COLO668 (cell line): ENCODE measurements at regions not wholly inside any gene's neighbourhood (a gene's known extent, or its start where the extent isn't known, plus 50 kb on each side); places are given as distances from the start of the nearest gene placed in this dataset.
"Not testable (repeated sequence)": the region's sequence is repeated elsewhere in the genome, so short reads cannot be mapped to it uniquely, and the experiment has no call there.

Experiments used
- DNase-seq: peaks from one replicate; lab custom pipeline; 2025; ENCODE audit not compliant: unreplicated experiment; lab: John Stamatoyannopoulos, UW

GRCh38 chr4:160009656-160010493 lies 907.0 kb downstream of the RAPGEF2 start:
- DNase-seq, result no peak

- DNase-seq, result no peak
These were observed 917.1 kb downstream of the RAPGEF2 start for GRCh38 chr4:160019936-160020335.

DNA sequence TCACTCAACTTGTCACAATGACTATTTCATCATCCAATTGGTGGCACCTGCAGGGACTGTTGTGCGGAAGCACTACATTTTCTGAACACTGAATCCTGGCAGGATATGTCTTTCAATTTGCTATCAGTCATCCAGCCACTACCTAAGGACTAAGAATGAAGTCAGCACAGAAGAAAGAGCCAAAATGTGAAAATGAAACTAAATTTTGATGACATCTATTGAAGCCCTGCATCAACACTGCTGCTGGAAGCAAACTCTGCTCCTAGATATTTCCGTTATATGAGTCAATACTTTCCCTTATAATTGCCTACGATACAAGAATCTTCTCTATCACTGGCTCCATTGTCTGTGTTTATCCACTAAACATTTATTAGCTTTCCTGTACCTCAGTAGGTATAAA lies 917.9 kb downstream of the RAPGEF2 start:
- DNase-seq, result no peak

- DNase-seq, result no peak
These were observed 919.0 kb downstream of the RAPGEF2 start for GRCh38 chr4:160021870-160022269.

DNA sequence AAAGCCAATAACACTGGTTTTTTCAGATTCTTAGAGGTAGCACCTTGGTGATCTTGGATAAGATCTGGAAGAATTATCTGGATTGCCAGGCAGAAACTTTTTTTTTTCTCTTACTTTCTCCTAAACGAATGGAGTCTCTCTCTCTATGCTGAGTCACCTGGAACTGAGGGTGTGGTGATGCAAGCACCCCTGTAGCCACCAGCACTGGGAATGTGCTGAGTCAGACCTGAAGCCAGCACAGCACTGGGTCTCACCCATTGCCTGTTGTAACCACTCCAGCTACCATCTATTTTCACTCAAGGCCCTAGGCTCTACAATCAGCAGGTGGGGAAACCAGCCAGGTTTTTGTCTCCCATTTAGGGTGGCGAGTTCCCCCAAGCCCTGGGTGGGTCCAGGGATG lies 923.8 kb downstream of the RAPGEF2 start:
- no peak for DNase-seq

DNA sequence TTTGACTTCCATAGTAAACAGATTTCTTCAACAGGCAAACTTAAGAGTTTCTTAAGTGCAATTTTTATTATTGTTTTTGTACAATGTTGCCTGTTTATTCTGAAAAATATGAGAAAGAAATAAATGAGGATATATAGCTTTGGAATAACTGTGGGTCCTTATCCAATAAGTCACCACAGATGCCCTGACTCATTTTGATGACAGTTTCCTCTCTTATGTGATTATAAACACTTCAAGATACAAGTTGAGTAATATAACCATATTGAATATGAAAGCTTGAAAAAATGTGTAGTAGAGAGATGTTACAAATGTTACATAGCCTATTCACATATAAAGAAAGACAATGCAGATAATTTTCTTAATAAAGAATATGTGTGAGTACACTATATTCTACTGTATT lies 931.6 kb downstream of the RAPGEF2 start:
- no peak for DNase-seq

DNA sequence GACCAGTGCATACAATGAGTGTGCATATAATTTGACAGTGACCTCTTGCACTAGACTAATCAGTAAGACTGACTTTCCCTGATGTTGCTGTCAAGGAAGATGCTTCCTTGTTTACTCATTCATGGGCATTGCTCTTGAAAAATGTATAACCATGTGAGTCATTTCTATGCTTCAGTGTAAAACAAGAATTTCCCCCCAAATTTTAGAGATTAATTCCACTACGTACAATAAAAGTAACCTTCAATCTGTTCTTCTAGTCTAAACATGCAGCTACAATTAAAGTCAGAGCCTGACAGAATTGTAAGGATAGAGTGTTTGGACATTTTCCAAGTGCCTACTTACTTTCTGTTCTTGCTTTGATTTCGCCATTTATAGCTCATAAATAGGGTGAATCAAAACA lies 935.7 kb downstream of the RAPGEF2 start:
- DNase-seq, result no peak

DNA sequence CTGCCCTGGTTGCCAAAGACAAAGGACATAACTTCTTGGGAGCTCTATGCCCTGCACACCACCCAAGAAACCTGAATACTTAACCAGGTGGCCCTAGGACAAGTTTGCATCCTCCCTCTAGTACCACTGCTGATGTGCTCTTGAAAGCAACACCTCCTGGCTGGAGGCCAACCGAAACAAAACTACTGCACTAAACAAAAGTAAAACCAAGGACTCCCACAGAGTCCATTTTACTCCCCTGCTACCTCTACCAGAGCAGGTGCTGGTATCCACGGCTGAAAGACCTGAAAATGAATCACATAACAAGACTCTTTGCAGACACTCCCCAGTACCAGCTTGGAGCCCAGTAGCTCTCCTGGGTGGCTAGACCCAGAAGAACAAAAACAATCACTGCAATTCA lies 941.8 kb downstream of the RAPGEF2 start:
- DNase-seq, result no peak

DNA sequence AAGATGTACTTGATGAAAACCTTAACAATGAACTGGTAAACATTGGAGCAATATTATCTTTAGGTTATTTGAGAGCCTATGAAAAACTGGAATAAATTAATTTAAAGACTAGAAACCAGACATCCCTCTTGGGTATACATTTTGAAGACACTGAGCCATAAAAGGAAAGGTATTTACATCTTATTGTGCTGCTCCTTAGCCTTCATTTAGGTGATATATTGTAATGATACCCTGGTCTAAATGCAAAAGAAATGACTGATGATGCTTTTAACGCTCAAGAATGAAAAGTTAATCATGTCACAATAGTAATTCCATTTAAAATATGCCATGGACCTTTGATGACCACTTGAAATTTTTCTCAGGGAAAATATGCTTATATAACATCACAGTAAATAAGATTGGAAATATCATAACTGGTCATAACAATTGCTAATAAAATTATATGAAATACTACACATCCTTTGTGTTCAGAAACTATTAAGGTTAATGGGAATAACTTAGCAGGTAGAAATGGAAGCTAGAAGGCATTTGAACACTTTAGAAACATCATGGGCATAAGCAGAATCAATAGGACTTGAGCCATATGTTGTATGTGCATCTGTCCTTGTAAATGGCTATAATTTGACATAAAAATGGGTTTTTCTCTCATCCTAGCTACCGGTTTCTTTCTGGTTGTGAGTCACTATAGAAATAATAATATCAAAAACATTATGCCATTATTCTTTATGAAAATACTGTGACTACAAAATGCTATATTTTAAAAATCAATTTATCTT lies 979.7 kb downstream of the RAPGEF2 start:
- no peak for DNase-seq

- no peak for DNase-seq
These were observed 988.8 kb downstream of the RAPGEF2 start for GRCh38 chr4:160091631-160092030.

GRCh38 chr4:160100316-160100715 lies 997.4 kb downstream of the RAPGEF2 start:
- no peak for DNase-seq

DNA sequence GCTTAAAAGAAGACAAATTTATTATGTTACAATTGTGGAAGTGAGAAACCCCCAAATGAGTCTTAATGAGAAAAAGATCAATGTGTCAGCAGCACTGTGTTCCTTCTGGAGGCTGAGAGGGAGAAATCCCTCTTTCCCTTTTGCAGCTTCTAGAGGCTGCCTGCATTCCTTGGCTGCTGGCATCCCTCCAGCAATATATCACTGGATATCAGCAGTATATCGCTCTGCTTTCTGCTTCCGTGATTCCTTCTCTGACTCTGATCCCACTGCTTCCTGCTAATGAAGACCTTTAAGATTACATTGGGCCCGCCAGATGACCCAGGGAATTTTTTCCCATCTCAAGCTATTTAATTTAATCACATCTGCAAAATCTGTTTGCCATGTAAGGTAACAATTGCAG lies 1008.0 kb downstream of the RAPGEF2 start:
- no peak for DNase-seq

- no peak for DNase-seq
These were observed 1014.8 kb downstream of the RAPGEF2 start for GRCh38 chr4:160117686-160118085.

GRCh38 chr4:160125576-160126287 lies 1022.9 kb downstream of the RAPGEF2 start:
- DNase-seq, result not testable (repeated sequence)

DNA sequence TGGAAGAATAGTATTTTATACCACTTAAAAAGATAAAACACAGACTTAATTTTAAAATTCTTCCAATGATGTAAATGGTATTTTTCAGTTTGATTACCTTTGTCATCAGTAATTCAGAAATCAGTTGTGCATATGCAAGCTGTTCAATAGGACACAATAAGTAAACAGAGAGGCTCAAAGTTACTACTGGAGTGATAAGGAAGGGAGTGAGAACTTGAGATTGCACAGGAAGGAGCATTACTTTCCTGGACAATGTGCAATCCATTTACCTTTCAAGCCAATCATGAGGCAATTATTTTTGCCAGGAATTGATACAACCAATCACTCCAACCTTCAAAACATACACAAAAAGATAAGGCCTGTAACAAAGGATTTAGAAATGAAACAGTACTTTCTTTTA lies 1024.3 kb downstream of the RAPGEF2 start:
- DNase-seq, result no peak

GRCh38 chr4:160129439-160129838 lies 1026.6 kb downstream of the RAPGEF2 start:
- no peak for DNase-seq

DNA sequence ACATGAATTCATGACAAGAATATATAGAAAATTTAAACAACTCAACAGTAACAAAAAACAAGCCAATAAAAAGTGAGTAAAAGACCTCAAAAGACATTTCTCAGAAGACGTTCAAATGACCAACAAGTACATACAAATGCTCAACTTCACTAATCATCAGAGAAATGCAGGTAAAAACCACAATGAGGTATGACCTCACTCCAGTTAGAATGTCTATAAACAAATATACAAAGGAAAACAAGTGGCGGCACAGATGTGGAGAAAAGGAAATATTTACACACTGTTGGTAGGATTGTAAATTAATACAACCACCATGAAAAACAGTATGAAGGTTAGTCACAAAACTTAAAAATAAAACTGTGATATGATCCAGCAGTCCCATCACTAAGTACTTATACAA lies 1033.1 kb downstream of the RAPGEF2 start:
- DNase-seq, result no peak

DNA sequence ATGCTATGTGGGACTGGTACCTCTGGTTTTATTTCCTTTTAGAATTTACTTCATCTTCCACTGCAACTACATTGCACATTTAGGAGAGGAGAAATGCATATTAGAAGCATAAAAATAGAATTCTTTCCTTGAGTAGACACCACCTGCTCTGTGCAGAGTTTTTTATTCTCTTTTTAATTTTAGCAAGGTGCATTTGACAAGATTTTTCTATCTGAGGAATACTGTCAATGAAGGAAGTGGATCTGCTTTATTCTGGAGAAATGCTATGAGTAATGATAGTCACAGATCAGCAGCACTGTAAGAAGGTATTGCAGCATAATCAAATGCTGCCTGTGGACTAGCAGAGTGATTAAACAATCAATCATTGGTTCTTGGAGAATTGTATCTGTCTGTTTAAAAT lies 1038.3 kb downstream of the RAPGEF2 start:
- DNase-seq, result no peak

- DNase-seq, result no peak
These were observed 1039.7 kb downstream of the RAPGEF2 start for GRCh38 chr4:160142579-160142978.

GRCh38 chr4:160143574-160143973 lies 1040.7 kb downstream of the RAPGEF2 start:
- DNase-seq, result no peak

GRCh38 chr4:160159457-160159856 lies 1056.6 kb downstream of the RAPGEF2 start:
- no peak for DNase-seq

DNA sequence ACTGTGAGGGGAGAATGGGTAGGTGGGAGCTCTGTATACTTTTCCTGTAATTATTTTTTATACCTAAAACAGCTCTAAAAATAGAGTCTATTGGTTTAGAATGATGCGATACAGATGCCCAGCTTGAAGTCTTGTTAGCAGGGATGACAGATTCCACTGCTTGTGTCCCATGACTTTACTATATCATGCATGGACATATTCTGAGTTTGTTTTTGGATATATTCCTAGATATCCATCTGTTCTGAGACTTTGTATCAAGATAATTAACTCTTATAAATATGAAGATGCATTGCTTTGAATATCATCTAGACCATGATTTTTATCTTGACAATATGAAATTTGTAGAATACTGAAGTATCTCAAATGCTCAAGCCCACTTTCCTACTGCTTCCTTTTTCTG lies 1058.1 kb downstream of the RAPGEF2 start:
- no peak for DNase-seq
